ENCODE measurements at regions not wholly inside any gene's neighbourhood (a gene's known extent, or its start where the extent isn't known, plus 50 kb on each side); places are given as distances from the start of the nearest gene placed in this dataset.

DNA sequence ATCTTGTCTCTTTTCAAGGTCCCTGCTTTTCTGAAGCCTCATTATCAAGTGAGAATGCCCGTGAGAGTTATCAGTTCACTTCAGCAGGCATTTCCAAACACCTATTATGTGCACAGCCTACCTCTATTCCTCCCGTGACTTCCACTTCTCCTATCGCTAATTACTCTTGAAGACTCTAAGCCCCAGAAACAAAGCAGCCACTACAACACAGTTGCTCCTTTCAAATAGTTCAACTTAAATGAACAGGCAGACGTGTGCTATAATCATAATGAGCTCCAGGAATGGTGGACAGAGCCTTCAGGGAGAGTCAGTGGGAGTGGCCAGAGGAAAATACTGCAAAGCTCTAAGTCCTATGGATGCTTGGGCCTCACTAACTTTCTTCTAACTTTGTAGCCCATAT lies 159.0 kb downstream of the RDH14 start:
- intact Hi-C loops (cut with DNase I; ENCODE audit: low total_unique reads): no loop called here
- TF ChIP-seq, protein P1, sequence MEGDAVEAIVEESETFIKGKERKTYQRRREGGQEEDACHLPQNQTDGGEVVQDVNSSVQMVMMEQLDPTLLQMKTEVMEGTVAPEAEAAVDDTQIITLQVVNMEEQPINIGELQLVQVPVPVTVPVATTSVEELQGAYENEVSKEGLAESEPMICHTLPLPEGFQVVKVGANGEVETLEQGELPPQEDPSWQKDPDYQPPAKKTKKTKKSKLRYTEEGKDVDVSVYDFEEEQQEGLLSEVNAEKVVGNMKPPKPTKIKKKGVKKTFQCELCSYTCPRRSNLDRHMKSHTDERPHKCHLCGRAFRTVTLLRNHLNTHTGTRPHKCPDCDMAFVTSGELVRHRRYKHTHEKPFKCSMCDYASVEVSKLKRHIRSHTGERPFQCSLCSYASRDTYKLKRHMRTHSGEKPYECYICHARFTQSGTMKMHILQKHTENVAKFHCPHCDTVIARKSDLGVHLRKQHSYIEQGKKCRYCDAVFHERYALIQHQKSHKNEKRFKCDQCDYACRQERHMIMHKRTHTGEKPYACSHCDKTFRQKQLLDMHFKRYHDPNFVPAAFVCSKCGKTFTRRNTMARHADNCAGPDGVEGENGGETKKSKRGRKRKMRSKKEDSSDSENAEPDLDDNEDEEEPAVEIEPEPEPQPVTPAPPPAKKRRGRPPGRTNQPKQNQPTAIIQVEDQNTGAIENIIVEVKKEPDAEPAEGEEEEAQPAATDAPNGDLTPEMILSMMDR (IDR thresholded peaks at IDR 0.05): no peak
- no peak for TF ChIP-seq POLR2A (IDR thresholded peaks at IDR 0.05)
- Histone ChIP-seq H3K9me3 (no peaks in the 10 kb centered on the region), H3K4me1 (no peaks in the 10 kb centered on the region), H3K4me3 (no peak overlapping the region), H3K27ac (no peak overlapping the region), H3K36me3 (no peaks in the 10 kb centered on the region), H3K27me3 (no peaks in the 10 kb centered on the region)
- no peak for DNase-seq

DNA sequence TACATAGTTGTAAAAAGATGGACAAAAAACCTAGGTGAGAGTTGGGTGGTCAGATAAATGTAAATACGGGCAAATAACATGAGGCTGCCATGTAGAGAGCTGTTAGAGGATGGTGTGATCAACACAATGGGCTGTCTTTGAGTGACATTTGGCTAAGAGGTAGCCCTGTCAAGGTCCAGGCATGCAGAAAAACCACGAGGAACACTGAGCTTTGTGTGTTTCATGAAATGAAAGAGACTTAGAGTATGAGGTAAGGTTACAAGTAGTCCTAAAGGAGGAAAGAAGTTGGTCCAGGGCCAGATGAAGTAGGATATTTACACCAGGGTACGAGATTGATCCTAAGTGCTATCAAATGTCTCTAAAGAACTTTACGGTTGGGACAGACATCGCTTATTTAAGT lies 160.9 kb downstream of the RDH14 start:
- DNase-seq: no peak
- intact Hi-C loops (cut with DNase I; ENCODE audit: low total_unique reads): loop anchor here (10.0 kb wide), 1 partner anchor 965 kb away; no protein-coding TSS in a partner anchor
- Histone ChIP-seq H3K36me3 (no peaks in the 10 kb centered on the region), H3K4me3 (no peak overlapping the region), H3K27ac (no peak overlapping the region), H3K9me3 (no peaks in the 10 kb centered on the region), H3K27me3 (no peaks in the 10 kb centered on the region), H3K4me1 (no peaks in the 10 kb centered on the region)
- TF ChIP-seq POLR2A (IDR thresholded peaks at IDR 0.05): no peak
- TF ChIP-seq, protein P1 (IDR thresholded peaks at IDR 0.05): no peak

GRCh38 chr2:18398833-18399232 lies 161.6 kb downstream of the RDH14 start:
- H3K36me3 ChIP-seq: no peaks in the 10 kb centered on the region
- no peak overlapping the region for H3K4me3 ChIP-seq
- TF ChIP-seq, protein P1 (IDR thresholded peaks at IDR 0.05): no peak
- TF ChIP-seq POLR2A (IDR thresholded peaks at IDR 0.05): no peak
- no peaks in the 10 kb centered on the region for H3K4me1 ChIP-seq
- no peaks in the 10 kb centered on the region for H3K9me3 ChIP-seq
- no peak overlapping the region for H3K27ac ChIP-seq
- no peak for DNase-seq
- intact Hi-C loops (cut with DNase I; ENCODE audit: low total_unique reads): loop anchor here (10.0 kb wide), 1 partner anchor 966 kb away; no protein-coding TSS in a partner anchor
- no peaks in the 10 kb centered on the region for H3K27me3 ChIP-seq

DNA sequence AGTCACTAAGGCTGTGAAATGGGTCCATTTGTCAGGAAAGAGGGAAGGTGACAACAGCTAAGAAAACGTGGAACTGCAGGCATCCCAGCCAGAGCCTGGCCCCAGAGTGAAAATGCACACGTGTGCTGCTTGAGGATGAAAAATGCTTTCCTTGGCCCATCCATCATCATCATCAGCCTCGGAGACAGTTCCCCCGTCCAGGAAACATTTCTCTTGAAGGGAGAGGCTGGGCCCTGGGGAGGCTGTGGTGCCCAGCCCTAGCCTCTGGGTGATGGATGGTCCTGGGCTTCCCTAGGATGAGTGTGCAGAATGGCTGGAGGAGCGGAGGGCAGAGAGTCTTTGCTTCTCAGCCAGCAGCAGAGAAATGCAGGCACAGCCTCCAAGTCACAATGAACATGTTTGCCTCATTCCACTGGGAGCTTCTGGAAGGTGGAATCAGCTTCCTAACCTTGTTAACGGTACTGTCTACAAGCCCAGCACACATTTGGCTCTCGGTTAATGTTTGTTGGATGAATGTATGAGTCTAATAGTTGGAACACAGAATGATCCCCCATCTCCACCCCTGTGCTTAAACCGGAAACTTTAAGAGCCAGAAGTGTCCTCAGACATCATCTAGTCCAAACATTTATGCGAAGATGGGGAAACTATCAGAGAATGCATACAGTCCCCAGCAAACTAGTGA lies 164.0 kb downstream of the RDH14 start:
- H3K36me3 ChIP-seq: no peaks in the 10 kb centered on the region
- intact Hi-C loops (cut with DNase I; ENCODE audit: low total_unique reads): loop anchor here (10.0 kb wide), 1 partner anchor 968 kb away; no protein-coding TSS in a partner anchor
- H3K27ac ChIP-seq: no peak overlapping the region
- no peak overlapping the region for H3K4me3 ChIP-seq
- H3K9me3 ChIP-seq: no peaks in the 10 kb centered on the region
- H3K27me3 ChIP-seq: no peaks in the 10 kb centered on the region
- no peak for DNase-seq
- TF ChIP-seq, protein P1 (IDR thresholded peaks at IDR 0.05): no peak
- TF ChIP-seq POLR2A (IDR thresholded peaks at IDR 0.05): no peak
- no peaks in the 10 kb centered on the region for H3K4me1 ChIP-seq

- no peak for TF ChIP-seq POLR2A (IDR thresholded peaks at IDR 0.05)
- TF ChIP-seq, protein P1 (IDR thresholded peaks at IDR 0.05): no peak
- intact Hi-C loops (cut with DNase I; ENCODE audit: low total_unique reads): loop anchor here (10.0 kb wide), 1 partner anchor 969 kb away; no protein-coding TSS in a partner anchor
- no peaks in the 10 kb centered on the region for H3K27me3 ChIP-seq
- DNase-seq: no peak
- no peaks in the 10 kb centered on the region for H3K36me3 ChIP-seq
- H3K4me3 ChIP-seq: no peak overlapping the region
- no peaks in the 10 kb centered on the region for H3K4me1 ChIP-seq
- no peaks in the 10 kb centered on the region for H3K9me3 ChIP-seq
- H3K27ac ChIP-seq: no peak overlapping the region
Observed at GRCh38 chr2:18395555-18395954, 164.9 kb downstream of the RDH14 start.
